ENCODE measurements at regions not wholly inside any gene's neighbourhood (a gene's known extent, or its start where the extent isn't known, plus 50 kb on each side); places are given as distances from the start of the nearest gene placed in this dataset.

- TF ChIP-seq, protein P1, sequence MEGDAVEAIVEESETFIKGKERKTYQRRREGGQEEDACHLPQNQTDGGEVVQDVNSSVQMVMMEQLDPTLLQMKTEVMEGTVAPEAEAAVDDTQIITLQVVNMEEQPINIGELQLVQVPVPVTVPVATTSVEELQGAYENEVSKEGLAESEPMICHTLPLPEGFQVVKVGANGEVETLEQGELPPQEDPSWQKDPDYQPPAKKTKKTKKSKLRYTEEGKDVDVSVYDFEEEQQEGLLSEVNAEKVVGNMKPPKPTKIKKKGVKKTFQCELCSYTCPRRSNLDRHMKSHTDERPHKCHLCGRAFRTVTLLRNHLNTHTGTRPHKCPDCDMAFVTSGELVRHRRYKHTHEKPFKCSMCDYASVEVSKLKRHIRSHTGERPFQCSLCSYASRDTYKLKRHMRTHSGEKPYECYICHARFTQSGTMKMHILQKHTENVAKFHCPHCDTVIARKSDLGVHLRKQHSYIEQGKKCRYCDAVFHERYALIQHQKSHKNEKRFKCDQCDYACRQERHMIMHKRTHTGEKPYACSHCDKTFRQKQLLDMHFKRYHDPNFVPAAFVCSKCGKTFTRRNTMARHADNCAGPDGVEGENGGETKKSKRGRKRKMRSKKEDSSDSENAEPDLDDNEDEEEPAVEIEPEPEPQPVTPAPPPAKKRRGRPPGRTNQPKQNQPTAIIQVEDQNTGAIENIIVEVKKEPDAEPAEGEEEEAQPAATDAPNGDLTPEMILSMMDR (IDR thresholded peaks at IDR 0.05): no peak
- no peak for TF ChIP-seq POLR2A (IDR thresholded peaks at IDR 0.05)
Measured at GRCh38 chr15:61474796-61475195, 245.7 kb upstream of the RORA start.
